ENCODE measurements at regions not wholly inside any gene's neighbourhood (a gene's known extent, or its start where the extent isn't known, plus 50 kb on each side); places are given as distances from the start of the nearest gene placed in this dataset.

DNA sequence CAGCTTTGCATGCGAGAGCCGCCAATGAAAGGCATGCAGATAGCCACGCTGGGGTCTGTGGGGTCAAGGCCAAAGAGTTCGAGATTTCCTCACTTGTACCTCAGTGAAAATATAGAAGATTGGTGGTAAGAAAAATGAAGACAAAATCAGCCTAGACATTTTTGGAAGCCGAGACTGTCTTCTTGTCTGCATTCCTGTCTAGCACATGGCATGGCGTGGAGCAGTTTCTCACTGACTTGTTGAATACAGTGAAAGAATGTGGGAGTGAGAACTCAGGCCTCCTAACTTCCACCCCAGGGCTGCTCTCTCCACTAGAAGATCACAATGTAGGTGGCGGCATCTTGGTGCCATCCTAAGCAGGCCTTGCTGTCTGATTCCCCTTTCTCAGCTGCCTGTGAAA lies 740.8 kb upstream of the HS6ST1 start:
- dilution Hi-C loops (cut with MboI; ENCODE audit: extremely low pct_ligation_motif_present, low sequenced_read_pairs): no loop called here
- no peaks in the 10 kb centered on the region for H4K20me1 ChIP-seq (ENCODE audit: control insufficient read depth, extremely low read depth, insufficient read depth, low read length)
- H3K9ac ChIP-seq (ENCODE audit: control insufficient read depth, extremely low read depth, insufficient read depth, low read length): no peak overlapping the region
- H3K4me1 ChIP-seq (ENCODE audit: control insufficient read depth, extremely low read depth, insufficient read depth, low read length): peaks cover 49% of the 10 kb centered on the region
- peak overlapping the region; percentile 59 for H2AFZ ChIP-seq (ENCODE audit: control insufficient read depth, low read length)
- FAIRE-seq: no peak
- H3K27ac ChIP-seq (ENCODE audit: control insufficient read depth, insufficient read depth, low read length): no peak overlapping the region
- TF ChIP-seq, protein P1, sequence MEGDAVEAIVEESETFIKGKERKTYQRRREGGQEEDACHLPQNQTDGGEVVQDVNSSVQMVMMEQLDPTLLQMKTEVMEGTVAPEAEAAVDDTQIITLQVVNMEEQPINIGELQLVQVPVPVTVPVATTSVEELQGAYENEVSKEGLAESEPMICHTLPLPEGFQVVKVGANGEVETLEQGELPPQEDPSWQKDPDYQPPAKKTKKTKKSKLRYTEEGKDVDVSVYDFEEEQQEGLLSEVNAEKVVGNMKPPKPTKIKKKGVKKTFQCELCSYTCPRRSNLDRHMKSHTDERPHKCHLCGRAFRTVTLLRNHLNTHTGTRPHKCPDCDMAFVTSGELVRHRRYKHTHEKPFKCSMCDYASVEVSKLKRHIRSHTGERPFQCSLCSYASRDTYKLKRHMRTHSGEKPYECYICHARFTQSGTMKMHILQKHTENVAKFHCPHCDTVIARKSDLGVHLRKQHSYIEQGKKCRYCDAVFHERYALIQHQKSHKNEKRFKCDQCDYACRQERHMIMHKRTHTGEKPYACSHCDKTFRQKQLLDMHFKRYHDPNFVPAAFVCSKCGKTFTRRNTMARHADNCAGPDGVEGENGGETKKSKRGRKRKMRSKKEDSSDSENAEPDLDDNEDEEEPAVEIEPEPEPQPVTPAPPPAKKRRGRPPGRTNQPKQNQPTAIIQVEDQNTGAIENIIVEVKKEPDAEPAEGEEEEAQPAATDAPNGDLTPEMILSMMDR (optimal IDR thresholded peaks at IDR 0.05 in 1 of 3, IDR thresholded peaks at IDR 0.05 in 1 of 3, conservative IDR thresholded peaks at IDR 0.05 in 1 of 3; ENCODE audit: extremely low read depth in 1 of 3, insufficient read depth in 2 of 3, low read length in 3 of 3): no peak
- no peak for TF ChIP-seq EZH2 (IDR thresholded peaks at IDR 0.05; ENCODE audit: low read length)
- H3K9me3 ChIP-seq (ENCODE audit: control insufficient read depth, low read depth, low read length): no peaks in the 10 kb centered on the region
- DNase-seq (ENCODE audit: low read depth, low spot score): no peak
- H3K79me2 ChIP-seq (ENCODE audit: control insufficient read depth, insufficient read depth, low read length): no peaks in the 10 kb centered on the region
- H3K27me3 ChIP-seq (ENCODE audit: control insufficient read depth, extremely low read depth, insufficient read depth, low read length): no peaks in the 10 kb centered on the region
- no peaks in the 10 kb centered on the region for H3K9me1 ChIP-seq (ENCODE audit: control insufficient read depth, extremely low read depth, insufficient read depth, low read length)
- no peak overlapping the region for H3K4me3 ChIP-seq (ENCODE audit: control insufficient read depth in 2 of 3, extremely low read depth in 1 of 3, insufficient read depth in 2 of 3, low read depth in 1 of 3, low read length in 3 of 3)
- no peak overlapping the region for H3K4me2 ChIP-seq (ENCODE audit: control insufficient read depth, extremely low read depth, insufficient read depth, low read depth, low read length)
- H3K36me3 ChIP-seq (ENCODE audit: control insufficient read depth in 2 of 2, extremely low read depth in 1 of 2, insufficient read depth in 2 of 2, low read length in 2 of 2): no peaks in the 10 kb centered on the region

DNA sequence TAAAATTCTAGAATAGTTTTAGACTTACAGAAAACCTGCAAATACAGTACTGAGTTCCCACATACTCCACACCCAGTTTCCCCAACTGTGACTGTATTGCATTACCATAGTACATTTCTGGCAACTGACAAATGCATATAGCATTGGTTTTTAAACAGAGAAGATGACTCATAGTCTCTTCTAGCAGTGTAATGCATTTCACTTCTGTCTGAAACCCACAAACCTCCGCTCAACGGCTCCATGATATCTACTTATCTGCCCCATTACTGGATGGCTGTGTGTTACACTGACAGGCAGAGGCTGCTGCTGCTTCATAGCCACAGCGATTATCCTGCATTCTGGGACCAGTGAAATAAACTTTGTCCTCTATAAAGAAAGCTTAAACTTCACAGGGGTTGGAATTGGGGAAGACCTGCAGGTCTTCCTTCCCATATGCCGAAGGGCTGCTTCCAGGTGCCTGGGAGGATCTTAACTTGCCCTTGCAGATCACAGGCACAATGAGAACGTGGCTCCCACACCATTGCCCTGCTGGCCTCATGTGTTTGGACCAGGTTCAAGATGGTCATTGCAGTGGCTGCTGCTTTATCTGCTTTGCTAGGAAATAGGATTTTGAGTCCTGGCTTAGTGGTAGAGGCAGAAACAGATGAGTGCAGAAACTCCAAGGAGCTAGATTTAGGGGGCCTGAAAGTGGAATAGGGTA lies 742.6 kb upstream of the HS6ST1 start:
- dilution Hi-C loops (cut with MboI; ENCODE audit: extremely low pct_ligation_motif_present, low sequenced_read_pairs): no loop called here
- DNase-seq (ENCODE audit: low read depth, low spot score) (no peak), FAIRE-seq (peak; percentile 92)
- H3K4me1 ChIP-seq (ENCODE audit: control insufficient read depth, extremely low read depth, insufficient read depth, low read length): peaks cover 39% of the 10 kb centered on the region
- H3K27ac ChIP-seq (ENCODE audit: control insufficient read depth, insufficient read depth, low read length): peak overlapping the region; percentile 79
- no peaks in the 10 kb centered on the region for H4K20me1 ChIP-seq (ENCODE audit: control insufficient read depth, extremely low read depth, insufficient read depth, low read length)
- peak overlapping the region; percentile 24 for H3K9ac ChIP-seq (ENCODE audit: control insufficient read depth, extremely low read depth, insufficient read depth, low read length)
- H3K36me3 ChIP-seq (ENCODE audit: control insufficient read depth in 2 of 2, extremely low read depth in 1 of 2, insufficient read depth in 2 of 2, low read length in 2 of 2): no peaks in the 10 kb centered on the region
- TF ChIP-seq EZH2 (IDR thresholded peaks at IDR 0.05; ENCODE audit: low read length): no peak
- TF ChIP-seq, protein P1 (optimal IDR thresholded peaks at IDR 0.05 in 1 of 3, IDR thresholded peaks at IDR 0.05 in 1 of 3, conservative IDR thresholded peaks at IDR 0.05 in 1 of 3; ENCODE audit: extremely low read depth in 1 of 3, insufficient read depth in 2 of 3, low read length in 3 of 3): peak in 1 of 3 experiments; percentile 35
- no peaks in the 10 kb centered on the region for H3K9me3 ChIP-seq (ENCODE audit: control insufficient read depth, low read depth, low read length)
- peak overlapping the region; percentile 90 for H2AFZ ChIP-seq (ENCODE audit: control insufficient read depth, low read length)
- no peaks in the 10 kb centered on the region for H3K9me1 ChIP-seq (ENCODE audit: control insufficient read depth, extremely low read depth, insufficient read depth, low read length)
- H3K79me2 ChIP-seq (ENCODE audit: control insufficient read depth, insufficient read depth, low read length): no peaks in the 10 kb centered on the region
- no peaks in the 10 kb centered on the region for H3K27me3 ChIP-seq (ENCODE audit: control insufficient read depth, extremely low read depth, insufficient read depth, low read length)
- peak overlapping the region in 2 of 3 experiments; percentile 7 to 45 for H3K4me3 ChIP-seq (ENCODE audit: control insufficient read depth in 2 of 3, extremely low read depth in 1 of 3, insufficient read depth in 2 of 3, low read depth in 1 of 3, low read length in 3 of 3)
- H3K4me2 ChIP-seq (ENCODE audit: control insufficient read depth, extremely low read depth, insufficient read depth, low read depth, low read length): peak overlapping the region; percentile 70
